Ishikawa (cell line): ENCODE measurements at regions not wholly inside any gene's neighbourhood (a gene's known extent, or its start where the extent isn't known, plus 50 kb on each side); places are given as distances from the start of the nearest gene placed in this dataset.

Source experiments
- CEBPB ChIP-seq: IDR thresholded peaks from 2 replicates; pipeline ENCODE4 v1.6.1; 2012
- CREB1 ChIP-seq: IDR thresholded peaks from 2 replicates; pipeline ENCODE4 v1.6.1; 2012; ENCODE audit warnings: low read depth
- EGR1 ChIP-seq: IDR thresholded peaks from 2 replicates; pipeline ENCODE4 v1.6.1; 2012
- EP300 ChIP-seq: IDR thresholded peaks from 2 replicates; pipeline ENCODE4 v1.6.1; 2012; ENCODE audit warnings: borderline replicate concordance
- FOXM1 ChIP-seq: IDR thresholded peaks from 2 replicates; pipeline ENCODE4 v1.6.1; 2012; ENCODE audit warnings: low read depth, borderline replicate concordance
- MAX ChIP-seq: IDR thresholded peaks from 2 replicates; pipeline ENCODE4 v1.6.1; 2012
- NFIC ChIP-seq: IDR thresholded peaks from 2 replicates; pipeline ENCODE4 v1.6.1; 2012
- RAD21 ChIP-seq: IDR thresholded peaks from 2 replicates; pipeline ENCODE4 v1.6.1; 2012; ENCODE audit warnings: low read depth
- TAF1 ChIP-seq: IDR thresholded peaks from 2 replicates; pipeline ENCODE4 v1.6.1; 2012; ENCODE audit warnings: low read depth, mild to moderate bottlenecking
- TCF12 ChIP-seq: IDR thresholded peaks from 2 replicates; pipeline ENCODE4 v1.6.1; 2012; ENCODE audit warnings: low read depth
- TEAD4 ChIP-seq: IDR thresholded peaks from 2 replicates; pipeline ENCODE4 v1.6.1; 2012
- YY1 ChIP-seq: IDR thresholded peaks from 2 replicates; pipeline ENCODE4 v1.6.1; 2012; ENCODE audit warnings: low read depth
- TF ChIP-seq, protein P1 (sequence below): IDR thresholded peaks from 2 replicates; pipeline ENCODE4 v1.6.1; 2012; ENCODE audit warnings: low read depth, mild to moderate bottlenecking
- TF ChIP-seq, protein P2 (sequence below): IDR thresholded peaks from 2 replicates; pipeline ENCODE4 v1.6.1; 2012

DNA sequence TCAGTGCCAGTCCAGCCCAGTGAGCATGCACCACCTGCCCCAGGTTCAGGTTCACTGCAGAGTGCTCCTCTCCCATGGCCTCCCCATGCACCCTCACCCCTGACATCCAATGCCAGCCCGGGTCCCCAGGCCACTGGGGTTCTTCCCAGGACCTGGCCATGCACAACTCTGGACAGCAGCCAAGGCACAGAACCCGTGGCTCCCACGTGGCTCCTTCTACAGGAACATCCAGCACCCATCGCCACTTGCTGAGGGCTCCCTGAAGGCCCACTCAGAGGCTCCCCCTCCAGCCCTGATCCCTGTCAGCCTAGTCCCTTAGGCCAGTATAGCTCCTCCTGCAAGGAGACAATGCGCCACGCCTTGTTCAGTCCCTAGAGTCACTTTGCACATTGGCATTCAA, 110.8 kb downstream of the IRX2 start:
- TF ChIP-seq CEBPB, result no peak
- no peak for TF ChIP-seq TAF1
- TF ChIP-seq YY1, result no peak
- TF ChIP-seq, protein P1, sequence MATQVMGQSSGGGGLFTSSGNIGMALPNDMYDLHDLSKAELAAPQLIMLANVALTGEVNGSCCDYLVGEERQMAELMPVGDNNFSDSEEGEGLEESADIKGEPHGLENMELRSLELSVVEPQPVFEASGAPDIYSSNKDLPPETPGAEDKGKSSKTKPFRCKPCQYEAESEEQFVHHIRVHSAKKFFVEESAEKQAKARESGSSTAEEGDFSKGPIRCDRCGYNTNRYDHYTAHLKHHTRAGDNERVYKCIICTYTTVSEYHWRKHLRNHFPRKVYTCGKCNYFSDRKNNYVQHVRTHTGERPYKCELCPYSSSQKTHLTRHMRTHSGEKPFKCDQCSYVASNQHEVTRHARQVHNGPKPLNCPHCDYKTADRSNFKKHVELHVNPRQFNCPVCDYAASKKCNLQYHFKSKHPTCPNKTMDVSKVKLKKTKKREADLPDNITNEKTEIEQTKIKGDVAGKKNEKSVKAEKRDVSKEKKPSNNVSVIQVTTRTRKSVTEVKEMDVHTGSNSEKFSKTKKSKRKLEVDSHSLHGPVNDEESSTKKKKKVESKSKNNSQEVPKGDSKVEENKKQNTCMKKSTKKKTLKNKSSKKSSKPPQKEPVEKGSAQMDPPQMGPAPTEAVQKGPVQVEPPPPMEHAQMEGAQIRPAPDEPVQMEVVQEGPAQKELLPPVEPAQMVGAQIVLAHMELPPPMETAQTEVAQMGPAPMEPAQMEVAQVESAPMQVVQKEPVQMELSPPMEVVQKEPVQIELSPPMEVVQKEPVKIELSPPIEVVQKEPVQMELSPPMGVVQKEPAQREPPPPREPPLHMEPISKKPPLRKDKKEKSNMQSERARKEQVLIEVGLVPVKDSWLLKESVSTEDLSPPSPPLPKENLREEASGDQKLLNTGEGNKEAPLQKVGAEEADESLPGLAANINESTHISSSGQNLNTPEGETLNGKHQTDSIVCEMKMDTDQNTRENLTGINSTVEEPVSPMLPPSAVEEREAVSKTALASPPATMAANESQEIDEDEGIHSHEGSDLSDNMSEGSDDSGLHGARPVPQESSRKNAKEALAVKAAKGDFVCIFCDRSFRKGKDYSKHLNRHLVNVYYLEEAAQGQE, result no peak
- no peak for TF ChIP-seq TCF12
- no peak for TF ChIP-seq TEAD4
- TF ChIP-seq EP300, result no peak
- no peak for TF ChIP-seq CREB1
- TF ChIP-seq RAD21, result no peak
- TF ChIP-seq EGR1, result no peak
- TF ChIP-seq NFIC, result no peak
- no peak for TF ChIP-seq MAX
- TF ChIP-seq FOXM1, result no peak
- TF ChIP-seq, protein P2, sequence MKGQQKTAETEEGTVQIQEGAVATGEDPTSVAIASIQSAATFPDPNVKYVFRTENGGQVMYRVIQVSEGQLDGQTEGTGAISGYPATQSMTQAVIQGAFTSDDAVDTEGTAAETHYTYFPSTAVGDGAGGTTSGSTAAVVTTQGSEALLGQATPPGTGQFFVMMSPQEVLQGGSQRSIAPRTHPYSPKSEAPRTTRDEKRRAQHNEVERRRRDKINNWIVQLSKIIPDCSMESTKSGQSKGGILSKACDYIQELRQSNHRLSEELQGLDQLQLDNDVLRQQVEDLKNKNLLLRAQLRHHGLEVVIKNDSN, result no peak
